PFSK-1 (cell line): ENCODE measurements at regions not wholly inside any gene's neighbourhood (a gene's known extent, or its start where the extent isn't known, plus 50 kb on each side); places are given as distances from the start of the nearest gene placed in this dataset.

Source experiments
- FOXP2 ChIP-seq: optimal IDR thresholded peaks from 2 replicates; pipeline ENCODE3; 2011; ENCODE audit warnings: borderline replicate concordance, control low read depth, inconsistent platforms; ENCODE audit not compliant: insufficient read depth; ENCODE audit errors: extremely low read length, extremely low read depth
- POLR2AphosphoS5 ChIP-seq: IDR thresholded peaks from 2 replicates; pipeline ENCODE4 v1.6.1; 2012; ENCODE audit warnings: low read depth, mild to moderate bottlenecking, control low read depth, low read length, moderate library complexity
- SIN3A ChIP-seq: IDR thresholded peaks from 2 replicates; pipeline ENCODE4 v1.6.1; 2012; ENCODE audit warnings: mild to moderate bottlenecking, low read length, moderate library complexity, borderline replicate concordance; ENCODE audit not compliant: insufficient read depth
- TAF1 ChIP-seq: IDR thresholded peaks from 2 replicates; pipeline ENCODE4 v1.6.1; 2012; ENCODE audit warnings: low read length, control low read depth, borderline replicate concordance; ENCODE audit not compliant: insufficient read depth
- TF ChIP-seq, protein P1 (sequence below), 2 experiments: IDR thresholded peaks; 2 replicates each; pipeline versions ENCODE4 v1.6.1 to v1.8.0; 2011 to 2012; ENCODE audit warnings: low read depth in 2 of 2, low read length in 2 of 2, control low read depth in 1 of 2, inconsistent platforms in 1 of 2, mild to moderate bottlenecking in 1 of 2, moderate library complexity in 1 of 2; ENCODE audit not compliant: insufficient read depth in 1 of 2

DNA sequence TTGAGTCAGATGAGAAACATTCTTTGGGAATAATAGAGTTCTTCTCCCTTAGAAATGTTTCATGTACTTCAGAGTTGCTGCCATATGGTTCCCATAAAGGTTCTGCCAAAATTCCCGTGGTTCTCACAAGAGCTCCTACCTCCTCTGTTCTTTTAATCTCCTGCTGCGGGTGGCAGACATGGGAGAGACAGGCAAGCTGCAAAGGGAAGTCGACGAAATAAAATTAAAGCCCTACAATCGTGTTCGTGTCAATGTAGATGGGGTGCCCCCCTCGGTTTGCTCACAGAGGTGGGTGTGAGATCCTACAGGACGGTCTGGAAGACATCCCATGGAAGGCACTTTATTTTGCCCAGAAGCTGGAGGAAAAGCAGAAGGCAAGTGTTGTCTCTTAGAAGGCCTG is 276.0 kb downstream of the RWDD3 start:
- no peak for TF ChIP-seq POLR2AphosphoS5
- TF ChIP-seq FOXP2: no peak
- no peak for TF ChIP-seq TAF1
- TF ChIP-seq SIN3A: no peak
- TF ChIP-seq, protein P1, sequence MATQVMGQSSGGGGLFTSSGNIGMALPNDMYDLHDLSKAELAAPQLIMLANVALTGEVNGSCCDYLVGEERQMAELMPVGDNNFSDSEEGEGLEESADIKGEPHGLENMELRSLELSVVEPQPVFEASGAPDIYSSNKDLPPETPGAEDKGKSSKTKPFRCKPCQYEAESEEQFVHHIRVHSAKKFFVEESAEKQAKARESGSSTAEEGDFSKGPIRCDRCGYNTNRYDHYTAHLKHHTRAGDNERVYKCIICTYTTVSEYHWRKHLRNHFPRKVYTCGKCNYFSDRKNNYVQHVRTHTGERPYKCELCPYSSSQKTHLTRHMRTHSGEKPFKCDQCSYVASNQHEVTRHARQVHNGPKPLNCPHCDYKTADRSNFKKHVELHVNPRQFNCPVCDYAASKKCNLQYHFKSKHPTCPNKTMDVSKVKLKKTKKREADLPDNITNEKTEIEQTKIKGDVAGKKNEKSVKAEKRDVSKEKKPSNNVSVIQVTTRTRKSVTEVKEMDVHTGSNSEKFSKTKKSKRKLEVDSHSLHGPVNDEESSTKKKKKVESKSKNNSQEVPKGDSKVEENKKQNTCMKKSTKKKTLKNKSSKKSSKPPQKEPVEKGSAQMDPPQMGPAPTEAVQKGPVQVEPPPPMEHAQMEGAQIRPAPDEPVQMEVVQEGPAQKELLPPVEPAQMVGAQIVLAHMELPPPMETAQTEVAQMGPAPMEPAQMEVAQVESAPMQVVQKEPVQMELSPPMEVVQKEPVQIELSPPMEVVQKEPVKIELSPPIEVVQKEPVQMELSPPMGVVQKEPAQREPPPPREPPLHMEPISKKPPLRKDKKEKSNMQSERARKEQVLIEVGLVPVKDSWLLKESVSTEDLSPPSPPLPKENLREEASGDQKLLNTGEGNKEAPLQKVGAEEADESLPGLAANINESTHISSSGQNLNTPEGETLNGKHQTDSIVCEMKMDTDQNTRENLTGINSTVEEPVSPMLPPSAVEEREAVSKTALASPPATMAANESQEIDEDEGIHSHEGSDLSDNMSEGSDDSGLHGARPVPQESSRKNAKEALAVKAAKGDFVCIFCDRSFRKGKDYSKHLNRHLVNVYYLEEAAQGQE (IDR thresholded peaks at IDR 0.05; ENCODE audit: insufficient read depth in 1 of 2, low read depth in 2 of 2, low read length in 2 of 2): no peak

DNA sequence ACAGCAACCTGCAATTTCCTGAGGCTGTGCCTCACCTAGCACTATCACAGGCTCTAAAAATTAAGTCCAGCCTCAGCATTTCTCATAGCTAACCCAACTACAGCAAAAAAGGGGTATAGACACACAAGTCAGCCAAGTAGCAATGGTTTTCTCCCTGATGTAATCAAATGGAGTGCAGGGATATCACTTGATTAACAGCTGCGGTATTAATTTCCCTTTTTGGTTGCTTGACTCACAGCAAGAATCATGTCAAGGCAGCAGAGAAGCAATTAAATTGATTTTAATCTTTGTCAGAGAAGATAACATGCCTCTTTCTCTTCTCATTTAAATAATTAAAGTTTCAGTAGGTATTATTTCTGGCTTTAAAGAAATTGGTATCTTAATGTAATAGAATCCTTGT is 278.9 kb downstream of the RWDD3 start:
- TF ChIP-seq FOXP2 (no peak), POLR2AphosphoS5 (no peak), SIN3A (no peak), TAF1 (no peak)
- TF ChIP-seq, protein P1 (IDR thresholded peaks at IDR 0.05; ENCODE audit: insufficient read depth in 1 of 2, low read depth in 2 of 2, low read length in 2 of 2): no peak

DNA sequence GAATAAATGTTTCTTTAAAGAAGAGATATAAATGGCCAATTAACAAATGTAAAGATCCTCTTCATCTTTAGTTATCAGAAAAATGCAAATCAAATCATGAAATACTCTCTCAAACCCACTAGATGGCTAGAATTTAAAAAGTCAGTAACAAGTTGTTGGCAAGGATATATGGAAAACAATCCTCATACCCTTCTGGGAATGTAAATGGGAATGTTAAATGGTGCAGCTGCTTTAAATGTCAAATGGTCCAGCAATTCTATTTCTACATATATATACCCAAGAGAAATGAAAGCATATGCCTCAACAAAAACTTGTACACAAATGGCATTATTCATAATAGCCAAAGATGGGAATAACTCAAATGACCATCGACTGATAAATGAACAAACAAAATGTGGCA is 283.5 kb downstream of the RWDD3 start:
- TF ChIP-seq, protein P1 (IDR thresholded peaks at IDR 0.05; ENCODE audit: insufficient read depth in 1 of 2, low read depth in 2 of 2, low read length in 2 of 2): no peak
- TF ChIP-seq FOXP2 (no peak), TAF1 (no peak), POLR2AphosphoS5 (no peak), SIN3A (no peak)

DNA sequence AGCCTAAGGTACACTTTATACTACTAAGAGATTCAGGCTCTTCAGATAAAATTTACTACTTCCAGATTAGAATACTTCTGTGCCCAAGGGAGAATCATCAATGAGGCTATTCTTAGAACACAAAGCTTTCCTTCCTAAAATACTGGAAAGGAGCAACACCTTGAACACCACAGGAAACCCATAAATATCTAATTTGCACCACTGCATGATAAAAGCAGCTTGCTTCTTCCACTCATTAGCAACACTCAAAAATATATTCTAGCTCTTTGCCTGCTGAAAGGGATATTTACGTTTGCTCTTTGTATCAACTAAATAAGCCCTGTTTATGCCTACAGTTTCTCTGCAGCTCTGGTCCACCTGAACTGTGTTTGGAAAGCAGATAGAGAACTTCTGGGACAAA is 284.3 kb downstream of the RWDD3 start:
- TF ChIP-seq FOXP2 (no peak), SIN3A (no peak), POLR2AphosphoS5 (no peak), TAF1 (no peak)
- TF ChIP-seq, protein P1 (IDR thresholded peaks at IDR 0.05; ENCODE audit: insufficient read depth in 1 of 2, low read depth in 2 of 2, low read length in 2 of 2): no peak

GRCh38 chr1:95520390-95520789 is 286.4 kb downstream of the RWDD3 start:
- no peak for TF ChIP-seq TAF1
- no peak for TF ChIP-seq FOXP2
- TF ChIP-seq POLR2AphosphoS5: no peak
- TF ChIP-seq SIN3A: no peak
- TF ChIP-seq, protein P1 (IDR thresholded peaks at IDR 0.05; ENCODE audit: insufficient read depth in 1 of 2, low read depth in 2 of 2, low read length in 2 of 2): no peak
